ENCODE measurements at regions not wholly inside any gene's neighbourhood (a gene's known extent, or its start where the extent isn't known, plus 50 kb on each side); places are given as distances from the start of the nearest gene placed in this dataset.

DNA sequence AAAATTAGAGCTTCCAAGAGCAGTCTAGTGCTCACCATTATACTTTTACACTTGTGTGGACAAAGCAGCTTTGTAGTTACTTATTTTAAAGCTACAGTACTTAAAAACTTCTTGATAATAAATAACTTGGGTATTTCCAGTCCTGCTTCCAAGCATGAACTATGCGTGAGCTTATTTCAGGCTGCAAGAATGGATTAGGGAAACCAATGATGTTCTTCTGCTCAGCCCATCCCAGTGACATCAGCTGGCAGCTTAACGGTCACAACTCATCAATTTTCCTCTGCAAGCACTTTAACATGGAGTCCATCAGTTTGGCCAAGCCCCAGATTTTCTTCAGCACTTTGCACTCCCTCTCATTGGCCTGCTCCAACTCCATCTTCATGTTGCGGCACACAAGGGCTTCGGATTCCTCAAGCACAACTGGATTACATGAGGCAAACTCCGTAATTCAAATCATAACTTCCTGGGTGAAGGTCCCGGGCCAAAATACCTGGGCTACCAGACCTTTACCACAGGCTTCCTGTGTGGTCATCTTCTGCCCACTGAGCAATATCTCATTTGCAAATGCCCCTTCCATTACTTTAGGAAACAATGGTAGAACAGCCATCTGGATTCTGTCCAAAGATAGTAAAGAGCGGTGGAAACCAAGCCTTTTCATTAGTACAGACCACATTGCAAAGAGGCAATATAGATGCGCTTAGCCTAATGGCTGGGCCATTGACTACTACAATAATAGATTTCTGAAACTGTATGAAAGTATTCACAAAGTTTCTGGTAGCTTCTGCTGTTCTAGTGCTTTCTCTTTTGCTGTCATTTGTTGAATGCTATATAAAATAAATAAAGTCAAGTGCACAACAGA, 87.5 kb upstream of the DAZL start:
- TF ChIP-seq POLR2A (conservative IDR thresholded peaks at IDR 0.05), result no peak
- no peak for TF ChIP-seq CTCF (IDR thresholded peaks at IDR 0.05 in 2 of 3, conservative IDR thresholded peaks at IDR 0.05 in 1 of 3; ENCODE audit: insufficient read depth in 2 of 3, low read depth in 1 of 3, low read length in 3 of 3)
- TF ChIP-seq, protein P1, sequence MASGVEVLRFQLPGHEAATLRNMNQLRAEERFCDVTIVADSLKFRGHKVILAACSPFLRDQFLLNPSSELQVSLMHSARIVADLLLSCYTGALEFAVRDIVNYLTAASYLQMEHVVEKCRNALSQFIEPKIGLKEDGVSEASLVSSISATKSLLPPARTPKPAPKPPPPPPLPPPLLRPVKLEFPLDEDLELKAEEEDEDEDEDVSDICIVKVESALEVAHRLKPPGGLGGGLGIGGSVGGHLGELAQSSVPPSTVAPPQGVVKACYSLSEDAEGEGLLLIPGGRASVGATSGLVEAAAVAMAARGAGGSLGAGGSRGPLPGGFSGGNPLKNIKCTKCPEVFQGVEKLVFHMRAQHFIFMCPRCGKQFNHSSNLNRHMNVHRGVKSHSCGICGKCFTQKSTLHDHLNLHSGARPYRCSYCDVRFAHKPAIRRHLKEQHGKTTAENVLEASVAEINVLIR (CRISPR knock-in tag; IDR thresholded peaks at IDR 0.05), result no peak
- TF ChIP-seq ESRRA (IDR thresholded peaks at IDR 0.05; ENCODE audit: borderline replicate concordance, low read depth), result no peak
- TF ChIP-seq, protein P2, sequence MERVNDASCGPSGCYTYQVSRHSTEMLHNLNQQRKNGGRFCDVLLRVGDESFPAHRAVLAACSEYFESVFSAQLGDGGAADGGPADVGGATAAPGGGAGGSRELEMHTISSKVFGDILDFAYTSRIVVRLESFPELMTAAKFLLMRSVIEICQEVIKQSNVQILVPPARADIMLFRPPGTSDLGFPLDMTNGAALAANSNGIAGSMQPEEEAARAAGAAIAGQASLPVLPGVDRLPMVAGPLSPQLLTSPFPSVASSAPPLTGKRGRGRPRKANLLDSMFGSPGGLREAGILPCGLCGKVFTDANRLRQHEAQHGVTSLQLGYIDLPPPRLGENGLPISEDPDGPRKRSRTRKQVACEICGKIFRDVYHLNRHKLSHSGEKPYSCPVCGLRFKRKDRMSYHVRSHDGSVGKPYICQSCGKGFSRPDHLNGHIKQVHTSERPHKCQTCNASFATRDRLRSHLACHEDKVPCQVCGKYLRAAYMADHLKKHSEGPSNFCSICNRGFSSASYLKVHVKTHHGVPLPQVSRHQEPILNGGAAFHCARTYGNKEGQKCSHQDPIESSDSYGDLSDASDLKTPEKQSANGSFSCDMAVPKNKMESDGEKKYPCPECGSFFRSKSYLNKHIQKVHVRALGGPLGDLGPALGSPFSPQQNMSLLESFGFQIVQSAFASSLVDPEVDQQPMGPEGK (CRISPR knock-in tag; IDR thresholded peaks at IDR 0.05; ENCODE audit: borderline replicate concordance), result no peak
- no peak for TF ChIP-seq NKRF (IDR thresholded peaks at IDR 0.05; ENCODE audit: borderline replicate concordance)
- TF ChIP-seq KDM2B (CRISPR knock-in tag; IDR thresholded peaks at IDR 0.05), result no peak
- no peak for TF ChIP-seq ETV5 (CRISPR knock-in tag; IDR thresholded peaks at IDR 0.05; ENCODE audit: low read depth)
- no peak for TF ChIP-seq RNF2 (IDR thresholded peaks at IDR 0.05)
- TF ChIP-seq GATA2 (CRISPR knock-in tag; IDR thresholded peaks at IDR 0.05), result no peak
- TF ChIP-seq HDAC3 (IDR thresholded peaks at IDR 0.05; ENCODE audit: borderline replicate concordance, partially characterized antibody), result no peak
- TF ChIP-seq POLR2AphosphoS2 (IDR thresholded peaks at IDR 0.05; ENCODE audit: low read length), result no peak

Measured in K562 (cell line).